HG02852 (cell line): ENCODE measurements at regions not wholly inside any gene's neighbourhood (a gene's known extent, or its start where the extent isn't known, plus 50 kb on each side); places are given as distances from the start of the nearest gene placed in this dataset.
"Not testable (repeated sequence)": the region's sequence is repeated elsewhere in the genome, so short reads cannot be mapped to it uniquely, and the experiment has no call there.

Experiments used
- ATAC-seq: cut with Tn5 transposase; IDR thresholded peaks from one replicate; pipeline ENCODE4 v1.9.1; 2021; ENCODE audit warnings: mild to moderate bottlenecking, moderate library complexity; ENCODE audit not compliant: unreplicated experiment

- no peak for ATAC-seq
These were observed 847.8 kb downstream of the RPS29 start for GRCh38 chr14:48738186-48738925.

DNA sequence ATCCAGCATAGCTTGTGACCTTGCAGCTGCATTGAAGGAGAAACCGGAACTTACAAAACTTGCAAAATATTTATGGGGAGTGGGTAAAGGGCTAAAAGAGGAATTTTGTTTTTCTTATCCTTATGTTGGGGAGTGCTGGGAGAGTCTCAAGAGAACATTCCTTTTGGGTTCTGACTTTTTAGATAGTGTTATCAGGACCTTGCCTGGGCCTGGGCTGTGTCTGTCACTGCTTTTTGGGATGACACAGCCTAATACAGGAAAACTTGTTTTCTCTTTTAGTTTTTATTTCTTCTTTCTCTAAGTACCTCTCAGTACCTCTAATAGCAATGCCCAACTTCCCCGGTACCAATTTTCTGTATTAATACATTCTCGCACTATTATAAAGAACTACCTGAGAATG lies 850.6 kb downstream of the RPS29 start:
- no peak for ATAC-seq

DNA sequence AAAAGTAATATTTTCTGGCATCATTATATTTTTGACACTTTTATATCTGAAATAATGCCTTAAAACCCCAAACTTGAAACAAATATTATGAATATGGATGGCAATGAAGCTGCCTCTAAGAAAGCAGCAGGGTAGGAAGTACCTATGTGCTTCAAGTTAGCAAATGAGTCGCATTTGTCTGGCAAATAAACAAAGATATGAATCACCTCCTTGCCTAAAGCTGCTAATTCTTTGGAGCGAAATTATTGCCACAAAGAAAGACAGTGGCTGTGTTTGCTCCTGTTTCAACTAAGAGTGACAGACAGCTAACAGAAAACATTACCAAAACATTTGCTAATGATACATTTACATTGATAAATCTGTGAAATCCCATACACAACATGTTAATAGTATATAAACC lies 854.9 kb downstream of the RPS29 start:
- no peak for ATAC-seq

DNA sequence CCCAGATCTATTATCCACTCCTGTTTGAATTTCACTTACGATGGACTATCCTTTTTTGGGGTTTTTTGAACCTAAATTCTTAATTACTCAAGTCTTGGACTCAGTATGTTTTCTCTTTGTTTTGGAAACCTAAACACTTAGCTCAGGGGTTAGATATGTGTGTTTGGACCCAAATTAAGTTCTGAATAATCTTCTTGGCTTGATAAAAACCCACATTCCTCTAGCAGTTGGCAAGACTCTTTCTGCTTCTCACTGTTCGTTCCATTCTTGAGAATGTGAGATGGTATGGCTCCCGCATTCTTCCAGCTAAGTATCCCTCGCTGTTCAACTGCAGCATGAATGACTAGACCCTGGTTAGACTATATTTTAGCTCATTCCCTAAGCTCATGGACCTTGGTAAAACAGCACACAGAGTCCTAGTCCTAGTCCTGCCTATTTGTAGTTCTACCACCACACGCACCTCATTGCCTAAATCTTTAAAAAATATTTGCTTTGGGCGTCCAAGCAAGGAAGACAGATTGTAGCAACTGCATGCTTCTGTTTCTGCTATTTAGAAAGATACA lies 860.0 kb downstream of the RPS29 start:
- no peak for ATAC-seq

- ATAC-seq = no peak
These were observed 861.0 kb downstream of the RPS29 start for GRCh38 chr14:48725051-48725734.

- no peak for ATAC-seq
These were observed 862.2 kb downstream of the RPS29 start for GRCh38 chr14:48723841-48724495.

- no peak for ATAC-seq
These were observed 871.8 kb downstream of the RPS29 start for GRCh38 chr14:48714366-48714765.

DNA sequence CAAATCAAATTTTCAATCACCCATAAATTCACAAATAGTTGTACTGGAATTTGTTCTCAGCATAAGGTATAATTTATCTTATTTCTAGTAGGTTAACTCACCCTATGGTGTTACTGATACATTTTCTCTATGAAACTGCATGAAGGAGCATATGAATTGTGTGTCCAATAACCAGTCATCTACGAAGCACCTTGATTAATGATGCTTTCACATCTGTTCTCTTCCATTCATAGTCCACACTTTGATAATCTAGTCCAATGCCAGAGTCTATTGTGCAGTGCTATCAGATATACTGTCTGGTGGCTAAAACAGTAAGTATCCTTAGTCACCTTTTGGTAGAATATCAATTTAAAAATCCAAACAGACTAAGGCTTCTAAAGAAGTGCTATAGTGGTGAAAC lies 876.0 kb downstream of the RPS29 start:
- ATAC-seq = no peak

DNA sequence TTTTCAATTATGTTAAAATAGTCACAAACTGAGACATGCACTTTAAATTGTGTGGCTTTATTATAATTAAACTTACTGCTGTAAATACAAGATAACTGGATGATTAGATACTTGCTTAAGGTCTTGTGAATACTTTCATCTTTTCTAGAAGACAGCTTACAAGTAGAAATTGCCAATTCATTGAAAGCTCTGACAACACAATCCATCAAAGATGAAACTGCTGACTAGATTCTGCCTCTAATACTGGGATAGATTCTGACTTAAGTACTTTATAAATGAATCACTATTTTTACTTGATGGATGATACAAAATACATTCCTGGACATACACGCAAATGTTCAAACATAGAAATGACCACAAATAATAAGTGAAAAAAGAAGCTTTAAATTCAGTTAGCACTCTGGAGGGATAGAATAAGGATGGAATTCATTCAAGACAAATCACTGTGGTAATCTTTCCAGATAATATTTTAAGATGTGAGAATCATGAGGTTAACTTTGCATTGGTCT lies 876.8 kb downstream of the RPS29 start:
- no peak for ATAC-seq

DNA sequence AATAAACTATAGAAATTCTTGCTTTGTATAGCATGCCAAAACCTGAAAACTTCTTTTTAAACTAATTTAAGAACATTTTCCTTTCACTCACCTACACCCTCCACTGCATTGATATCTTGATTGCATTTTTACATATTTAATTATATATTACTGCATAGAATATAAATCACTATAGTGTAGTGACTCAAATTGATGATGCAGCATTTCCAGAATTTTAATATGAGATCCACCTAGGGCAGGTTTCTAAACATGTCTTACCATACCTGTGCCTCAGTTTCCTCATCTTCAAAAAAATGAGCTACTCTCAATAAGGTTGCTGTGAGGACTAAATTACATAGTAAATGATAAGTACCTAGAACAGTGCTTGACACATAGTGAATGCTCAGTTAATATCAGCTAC lies 881.5 kb downstream of the RPS29 start:
- ATAC-seq = no peak

DNA sequence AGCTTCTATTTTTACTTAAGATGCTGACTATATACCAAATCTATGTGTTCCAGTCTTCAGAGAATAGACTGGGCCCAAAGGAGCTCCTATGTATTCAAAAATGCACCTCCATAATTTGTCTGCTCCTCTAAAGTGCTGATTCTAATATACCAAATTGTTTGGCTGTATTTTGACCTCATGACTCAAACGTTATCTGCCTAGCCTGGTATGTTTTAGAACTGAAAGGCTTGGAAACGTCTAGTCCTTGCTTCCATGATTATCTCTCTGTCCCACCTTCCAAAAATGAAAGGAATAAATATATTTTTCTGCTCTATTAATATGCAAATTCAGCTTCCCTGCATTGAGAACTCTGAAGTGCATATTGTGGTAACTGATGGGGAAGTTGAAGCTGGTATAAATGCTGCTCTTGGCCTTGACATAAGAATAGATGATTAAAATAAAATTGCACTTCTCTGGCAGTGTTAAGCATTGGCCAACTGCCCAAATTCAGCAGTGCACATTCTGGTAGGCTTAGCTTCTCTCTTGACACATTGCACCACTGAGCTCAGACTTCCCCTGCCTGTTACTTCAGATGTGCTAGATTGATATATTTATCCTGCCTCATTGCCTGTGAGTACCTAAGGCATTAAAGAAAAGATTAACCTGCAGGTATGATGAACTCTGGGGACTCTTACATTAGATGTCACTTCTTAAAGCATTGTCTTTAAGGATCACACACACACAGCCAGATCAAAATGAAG lies 882.3 kb downstream of the RPS29 start:
- no peak for ATAC-seq

DNA sequence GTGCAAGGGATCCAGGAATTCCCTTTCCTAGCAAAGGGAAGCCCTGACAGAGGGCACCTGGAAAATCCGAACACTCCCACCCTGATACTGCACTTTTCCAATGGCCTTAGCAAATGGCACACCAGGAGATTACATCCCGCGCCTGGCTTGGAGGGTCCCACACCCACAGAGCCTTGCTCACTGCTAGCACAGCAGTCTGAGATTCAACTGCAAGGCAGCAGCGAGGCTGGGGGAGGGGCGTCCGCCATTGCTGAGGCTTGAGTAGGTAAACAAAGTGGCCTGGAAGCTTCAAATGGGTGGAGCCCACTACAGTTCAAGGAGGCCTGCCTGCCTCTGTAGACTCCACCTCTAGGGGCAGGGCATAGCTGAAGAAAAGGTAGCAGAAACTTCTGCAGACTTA lies 888.8 kb downstream of the RPS29 start:
- not testable (repeated sequence) for ATAC-seq

DNA sequence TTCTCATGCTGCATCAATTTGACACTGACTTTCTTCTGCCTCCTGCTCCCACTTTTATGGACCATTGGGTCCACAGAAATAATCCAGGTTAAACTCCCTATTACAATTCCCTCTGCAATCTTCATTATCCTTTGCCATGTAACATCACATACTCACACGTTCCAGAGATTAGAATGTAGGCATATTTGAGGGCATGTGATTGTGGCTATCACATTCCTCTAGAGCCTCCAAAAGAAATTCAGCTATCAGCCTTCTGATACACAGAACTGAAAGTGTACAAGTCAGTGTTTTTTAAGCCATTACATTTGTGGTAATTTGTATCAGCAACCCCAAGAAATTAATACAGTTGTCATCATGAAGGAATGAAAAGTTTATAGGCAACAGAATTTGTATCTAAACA lies 892.4 kb downstream of the RPS29 start:
- ATAC-seq = no peak

DNA sequence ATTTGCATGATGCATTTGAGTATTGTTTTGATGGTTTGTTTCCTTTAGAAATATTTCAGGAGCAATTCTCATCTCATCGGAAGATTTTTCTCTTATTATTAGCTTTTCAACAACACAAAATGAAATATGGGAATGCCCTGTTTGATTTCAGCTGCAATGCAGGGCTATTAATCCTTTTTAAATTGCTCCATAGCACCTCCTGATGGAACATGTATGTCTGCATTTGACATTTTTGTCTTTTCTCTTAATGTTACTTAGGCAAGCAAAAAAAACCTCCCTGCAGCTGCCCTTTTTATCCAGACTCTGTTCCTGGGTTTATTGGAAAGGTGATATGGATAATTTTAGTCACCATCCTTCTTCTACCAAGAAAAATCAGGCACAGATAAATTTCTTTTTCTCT lies 895.8 kb downstream of the RPS29 start:
- no peak for ATAC-seq

DNA sequence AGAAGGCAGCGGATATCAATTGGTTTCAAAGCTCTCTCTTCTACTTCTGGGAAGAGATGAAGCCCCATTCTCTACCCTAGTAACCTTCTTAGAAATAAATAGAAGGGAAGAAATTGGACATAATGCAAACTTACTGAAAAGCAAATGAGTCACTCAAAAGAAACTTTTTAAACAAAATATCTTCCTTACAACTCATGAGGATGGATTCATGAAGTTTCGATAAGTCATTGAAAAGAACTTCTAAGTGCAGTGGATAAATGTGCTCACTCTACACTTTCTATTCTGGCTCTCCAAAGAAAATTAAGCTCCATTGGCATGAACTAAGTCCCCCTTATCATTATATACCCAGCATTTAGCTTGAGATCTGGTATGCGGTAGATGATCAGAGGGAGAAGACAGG lies 899.5 kb downstream of the RPS29 start:
- no peak for ATAC-seq

- ATAC-seq = no peak
These were observed 913.7 kb downstream of the RPS29 start for GRCh38 chr14:48672506-48672905.

GRCh38 chr14:48670939-48671338 lies 915.2 kb downstream of the RPS29 start:
- ATAC-seq = no peak

DNA sequence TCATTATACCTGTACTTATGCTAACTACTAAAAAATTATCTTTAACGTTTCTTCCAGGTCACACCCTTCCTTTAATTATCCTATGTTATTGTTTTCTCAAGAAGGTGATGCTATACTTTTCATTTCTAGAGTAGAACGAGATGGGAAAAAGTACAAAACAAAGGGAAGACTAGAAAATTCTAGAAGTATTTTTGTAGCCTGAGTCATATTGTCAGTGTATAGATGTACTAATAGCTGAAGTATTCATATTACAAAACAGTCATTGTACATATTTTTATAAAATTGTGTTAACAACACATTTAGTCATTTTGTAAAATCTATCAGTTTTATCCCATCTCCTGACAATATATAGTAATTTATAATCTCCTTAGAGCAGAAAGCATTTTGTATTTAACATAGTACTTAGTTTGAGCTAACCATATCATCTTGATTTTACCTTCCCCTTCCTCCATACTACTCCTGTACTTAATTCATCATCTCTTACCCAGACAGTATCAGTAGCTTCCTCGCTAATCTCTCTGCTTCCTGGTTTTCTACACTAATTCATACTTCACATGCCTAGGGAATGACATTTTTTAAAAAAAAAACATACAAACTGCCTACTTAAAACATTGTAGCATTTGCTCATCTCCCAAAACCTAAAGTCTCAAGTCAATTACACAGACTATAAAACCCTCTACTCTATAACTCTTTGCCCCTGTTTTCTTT lies 920.9 kb downstream of the RPS29 start:
- ATAC-seq = no peak

GRCh38 chr14:48643241-48643640 lies 942.9 kb downstream of the RPS29 start:
- no peak for ATAC-seq

DNA sequence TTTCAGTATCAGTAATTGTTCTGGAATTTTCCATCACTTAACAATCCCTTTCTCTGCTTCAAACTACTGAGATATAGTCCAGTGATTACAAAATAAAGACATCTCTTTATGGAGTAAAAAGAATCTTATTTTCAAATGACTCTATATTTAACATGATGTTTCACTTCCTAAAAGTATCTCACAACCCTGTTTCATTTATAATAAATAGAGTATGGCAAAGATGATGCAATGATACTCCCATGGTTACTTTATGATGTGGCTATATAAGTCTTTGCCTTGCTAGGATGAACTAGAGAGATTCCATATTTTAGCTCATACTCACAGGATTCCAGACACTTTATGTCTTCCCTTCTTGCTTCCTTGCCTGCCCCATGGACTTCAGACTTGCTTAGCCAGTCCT lies 953.5 kb upstream of the MDGA2 start:
- ATAC-seq = no peak
